ENCODE measurements at regions not wholly inside any gene's neighbourhood (a gene's known extent, or its start where the extent isn't known, plus 50 kb on each side); places are given as distances from the start of the nearest gene placed in this dataset.
"Not testable (repeated sequence)": the region's sequence is repeated elsewhere in the genome, so short reads cannot be mapped to it uniquely, and the experiment has no call there.

GRCh38 chr21:9821472-9821871 lies 699.9 kb upstream of the TPTE start:
- H3K4me3 ChIP-seq; H3K27ac ChIP-seq; H3K9me3 ChIP-seq; H3K27me3 ChIP-seq; DNase-seq (ENCODE audit: extremely low spot score in 2 of 2); H3K36me3 ChIP-seq; H3K4me1 ChIP-seq; intact Hi-C loops (cut with DNase I): not testable (repeated sequence)

GRCh38 chr21:9822093-9822820 lies 699.1 kb upstream of the TPTE start:
- intact Hi-C loops (cut with DNase I); H3K4me1 ChIP-seq; DNase-seq (ENCODE audit: extremely low spot score in 2 of 2): not testable (repeated sequence)

GRCh38 chr21:9823197-9824157 lies 697.9 kb upstream of the TPTE start:
- H3K36me3 ChIP-seq; intact Hi-C loops (cut with DNase I); H3K27me3 ChIP-seq; H3K4me1 ChIP-seq; H3K27ac ChIP-seq; H3K9me3 ChIP-seq; H3K4me3 ChIP-seq: not testable (repeated sequence)
- peak; percentile 88 to 96 for DNase-seq (ENCODE audit: extremely low spot score in 2 of 2)

More at GRCh38 chr21:9822093-9822820, 699.1 kb upstream of the TPTE start:
- not testable (repeated sequence) for H3K36me3 ChIP-seq, H3K9me3 ChIP-seq, H3K4me3 ChIP-seq, H3K27ac ChIP-seq, H3K27me3 ChIP-seq

GRCh38 chr21:9830801-9831200 lies 690.6 kb upstream of the TPTE start:
- H3K27me3 ChIP-seq; DNase-seq (ENCODE audit: extremely low spot score in 2 of 2); H3K9me3 ChIP-seq; H3K27ac ChIP-seq; intact Hi-C loops (cut with DNase I); H3K4me3 ChIP-seq; H3K36me3 ChIP-seq; H3K4me1 ChIP-seq: not testable (repeated sequence)

- H3K36me3 ChIP-seq; H3K27ac ChIP-seq; H3K4me1 ChIP-seq; H3K4me3 ChIP-seq; H3K9me3 ChIP-seq; DNase-seq (ENCODE audit: extremely low spot score in 2 of 2); H3K27me3 ChIP-seq; intact Hi-C loops (cut with DNase I): not testable (repeated sequence)
Observed at GRCh38 chr21:9832751-9833150, 688.6 kb upstream of the TPTE start.

GRCh38 chr21:9836547-9836946 lies 684.8 kb upstream of the TPTE start:
- H3K27me3 ChIP-seq; H3K36me3 ChIP-seq; intact Hi-C loops (cut with DNase I); H3K4me3 ChIP-seq; H3K9me3 ChIP-seq; H3K27ac ChIP-seq; H3K4me1 ChIP-seq; DNase-seq (ENCODE audit: extremely low spot score in 2 of 2): not testable (repeated sequence)

GRCh38 chr21:9837001-9837400 lies 684.4 kb upstream of the TPTE start:
- H3K27me3 ChIP-seq; DNase-seq (ENCODE audit: extremely low spot score in 2 of 2); H3K4me1 ChIP-seq; H3K27ac ChIP-seq; H3K36me3 ChIP-seq; H3K9me3 ChIP-seq; H3K4me3 ChIP-seq; intact Hi-C loops (cut with DNase I): not testable (repeated sequence)

GRCh38 chr21:9837526-9837925 lies 683.9 kb upstream of the TPTE start:
- intact Hi-C loops (cut with DNase I): not testable (repeated sequence)

GRCh38 chr21:9837946-9838737 lies 683.2 kb upstream of the TPTE start:
- no peaks in the 10 kb centered on the region for H3K27me3 ChIP-seq
- H3K4me1 ChIP-seq: no peaks in the 10 kb centered on the region
- no peak for DNase-seq (ENCODE audit: extremely low spot score in 2 of 2)
- H3K9me3 ChIP-seq: peaks cover 5% of the 10 kb centered on the region
- H3K4me3 ChIP-seq: no peak overlapping the region
- intact Hi-C loops (cut with DNase I): no loop called here
- no peak for TF ChIP-seq CTCF (IDR thresholded peaks at IDR 0.05)
- TF ChIP-seq POLR2AphosphoS5 (IDR thresholded peaks at IDR 0.05; ENCODE audit: insufficient read depth in 1 of 2, low read depth in 1 of 2): no peak
- no peak for TF ChIP-seq POLR2A (IDR thresholded peaks at IDR 0.05)
- H3K36me3 ChIP-seq: no peaks in the 10 kb centered on the region
- H3K27ac ChIP-seq: no peak overlapping the region

More at GRCh38 chr21:9837526-9837925, 683.9 kb upstream of the TPTE start:
- not testable (repeated sequence) for H3K9me3 ChIP-seq; H3K36me3 ChIP-seq; H3K27ac ChIP-seq; H3K4me1 ChIP-seq; DNase-seq (ENCODE audit: extremely low spot score in 2 of 2); H3K4me3 ChIP-seq; H3K27me3 ChIP-seq
